ENCODE measurements at regions not wholly inside any gene's neighbourhood (a gene's known extent, or its start where the extent isn't known, plus 50 kb on each side); places are given as distances from the start of the nearest gene placed in this dataset.

GRCh38 chr1:186535388-186536133, 74.6 kb upstream of the PDC start:
- DNase-seq (ENCODE audit: low spot score), result no peak
- TF ChIP-seq CTCF (IDR thresholded peaks at IDR 0.05), result no peak
- peak; percentile 50 for ATAC-seq (ENCODE audit: low FRiP score)

GRCh38 chr1:186534401-186534800, 73.5 kb upstream of the PDC start:
- no peak for ATAC-seq (ENCODE audit: low FRiP score)
- TF ChIP-seq CTCF (IDR thresholded peaks at IDR 0.05), result no peak
- DNase-seq (ENCODE audit: low spot score), result no peak

- no peak for ATAC-seq (ENCODE audit: low FRiP score)
- TF ChIP-seq CTCF (IDR thresholded peaks at IDR 0.05), result no peak
Measured at GRCh38 chr1:186532466-186532865, 71.6 kb upstream of the PDC start.

GRCh38 chr1:186531561-186532165, 70.7 kb upstream of the PDC start:
- ATAC-seq (ENCODE audit: low FRiP score) (no peak), DNase-seq (ENCODE audit: low spot score) (no peak)
- TF ChIP-seq CTCF (IDR thresholded peaks at IDR 0.05), result no peak

More at GRCh38 chr1:186532466-186532865, 71.6 kb upstream of the PDC start:
- no peak for DNase-seq (ENCODE audit: low spot score)

GRCh38 chr1:186530109-186530508, 69.2 kb upstream of the PDC start:
- TF ChIP-seq CTCF (IDR thresholded peaks at IDR 0.05), result no peak
- DNase-seq (ENCODE audit: low spot score), result no peak
- ATAC-seq (ENCODE audit: low FRiP score), result no peak

GRCh38 chr1:186519982-186520381, 59.1 kb upstream of the PDC start:
- DNase-seq (ENCODE audit: low spot score) (no peak), ATAC-seq (ENCODE audit: low FRiP score) (no peak)
- no peak for TF ChIP-seq CTCF (IDR thresholded peaks at IDR 0.05)
